Middle frontal gyrus (tissue), 1 donor: ENCODE measurements at regions not wholly inside any gene's neighbourhood (a gene's known extent, or its start where the extent isn't known, plus 50 kb on each side); places are given as distances from the start of the nearest gene placed in this dataset.

ENCODE experiments used
- DNase-seq: peaks from one replicate; pipeline ENCODE4 v3.0.0-alpha.2; 2015; ENCODE audit warnings: low spot score; ENCODE audit errors: extremely low spot score

DNA sequence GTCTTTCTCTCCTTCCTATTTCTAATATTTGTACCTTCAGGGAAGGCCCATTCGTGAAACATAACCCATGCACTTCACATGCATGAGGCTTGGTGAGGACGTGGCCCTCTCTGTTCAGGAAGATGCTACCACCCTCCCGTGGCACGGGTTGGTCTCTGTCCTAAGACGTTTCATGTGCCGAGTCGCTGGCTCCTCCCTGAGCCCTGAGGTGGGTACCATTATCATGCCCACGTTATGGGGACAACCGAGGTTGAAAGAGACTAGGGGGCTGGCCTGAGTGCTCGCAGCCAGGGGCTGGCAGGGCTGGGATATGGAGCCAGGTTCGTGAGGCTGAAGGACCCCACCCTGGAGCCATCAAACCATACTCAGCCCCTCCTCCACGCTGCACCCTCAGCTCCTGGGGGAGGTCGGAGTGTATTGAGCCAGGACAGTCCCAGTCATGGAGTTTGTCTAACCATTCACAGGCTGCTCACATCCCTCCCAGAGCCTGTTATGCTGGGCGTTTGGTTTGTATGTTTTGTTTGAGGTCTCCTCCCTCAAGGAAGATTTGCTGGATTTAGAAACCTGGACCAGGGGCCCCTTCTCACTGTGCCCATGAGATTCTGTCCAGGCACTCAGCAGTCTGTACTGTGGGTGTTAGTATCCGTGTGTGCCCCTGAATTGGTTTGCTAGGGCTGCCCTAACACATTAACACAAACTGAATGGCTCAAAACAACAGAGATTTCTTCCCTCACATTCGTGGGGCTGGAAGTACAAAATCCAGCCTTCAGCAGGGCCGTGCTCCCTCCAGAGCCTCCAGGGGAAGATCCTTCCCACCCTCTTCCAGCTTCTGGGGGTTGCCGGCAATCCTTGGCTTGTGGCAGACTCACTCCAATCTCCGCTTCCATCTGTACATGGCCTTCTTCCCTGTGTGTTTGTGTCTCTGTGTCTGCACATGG, 88.3 kb downstream of the ANKRD60 start:
- DNase-seq: no peak

DNA sequence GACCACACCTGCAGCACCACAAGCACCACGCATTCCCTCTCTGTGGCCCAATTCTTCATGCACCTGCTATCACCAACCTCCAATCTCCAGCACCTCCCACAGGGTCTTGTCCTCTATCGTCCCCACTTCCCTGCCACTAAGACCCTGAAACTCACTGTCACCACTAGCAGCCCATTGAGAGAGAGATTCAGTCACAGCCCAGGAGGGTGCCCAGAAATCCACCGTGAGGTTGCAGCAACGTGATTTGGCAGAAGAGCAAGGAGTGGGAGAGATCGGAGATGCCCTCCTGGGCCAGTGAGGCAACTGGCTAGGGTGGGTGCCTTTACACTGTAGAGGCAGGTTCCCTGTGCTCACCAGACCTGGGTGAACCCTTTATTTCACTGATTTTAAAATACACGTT, 90.1 kb downstream of the ANKRD60 start:
- no peak for DNase-seq

DNA sequence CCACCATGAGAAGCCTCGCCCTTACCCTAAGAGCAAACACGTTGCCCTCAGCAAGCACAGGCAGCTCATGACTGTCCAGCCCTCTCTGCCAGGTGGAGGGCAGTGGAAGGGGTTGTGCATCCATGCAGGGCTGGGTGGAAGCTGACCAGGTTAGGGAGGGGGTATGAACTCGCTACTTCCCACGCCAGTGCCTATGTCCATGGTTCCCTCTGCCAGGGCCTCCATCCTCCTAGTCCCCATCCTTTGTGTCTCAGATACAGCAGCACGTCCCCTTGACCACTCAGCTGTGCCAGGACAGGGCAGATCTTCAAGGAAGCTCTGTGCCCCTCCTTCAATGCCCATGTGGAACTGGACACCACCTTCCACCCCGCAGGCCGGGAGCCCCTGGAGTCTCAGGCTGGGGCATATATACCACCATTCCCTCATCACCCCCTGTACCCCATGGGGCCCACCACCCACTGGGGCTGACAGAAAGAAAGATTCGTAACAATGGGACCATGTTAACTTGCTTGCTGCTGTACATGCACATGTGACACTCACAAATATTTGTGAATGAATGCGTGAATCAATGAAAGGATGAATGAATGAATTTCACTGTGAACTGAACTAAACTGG, 90.7 kb downstream of the ANKRD60 start:
- no peak for DNase-seq

DNA sequence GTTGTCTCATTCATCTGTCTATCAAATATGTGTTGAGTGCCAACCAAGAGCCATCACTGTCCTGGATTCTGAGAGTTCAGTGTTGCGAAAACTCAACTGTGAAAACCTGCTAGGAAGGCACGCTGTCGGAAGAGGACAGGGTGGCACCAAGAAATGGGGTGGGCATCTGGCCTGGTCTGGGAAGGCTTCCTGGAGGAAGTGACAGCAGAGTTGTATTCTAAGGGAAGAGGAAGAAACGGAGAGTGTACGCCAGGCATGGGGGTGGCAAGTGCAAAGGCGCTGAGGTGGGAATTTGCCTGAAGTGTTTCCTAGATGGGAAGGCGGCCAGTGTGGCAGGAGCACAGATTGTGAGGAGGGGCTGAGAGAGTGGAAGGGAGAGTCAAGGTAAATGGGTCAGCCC, 91.2 kb downstream of the ANKRD60 start:
- no peak for DNase-seq

DNA sequence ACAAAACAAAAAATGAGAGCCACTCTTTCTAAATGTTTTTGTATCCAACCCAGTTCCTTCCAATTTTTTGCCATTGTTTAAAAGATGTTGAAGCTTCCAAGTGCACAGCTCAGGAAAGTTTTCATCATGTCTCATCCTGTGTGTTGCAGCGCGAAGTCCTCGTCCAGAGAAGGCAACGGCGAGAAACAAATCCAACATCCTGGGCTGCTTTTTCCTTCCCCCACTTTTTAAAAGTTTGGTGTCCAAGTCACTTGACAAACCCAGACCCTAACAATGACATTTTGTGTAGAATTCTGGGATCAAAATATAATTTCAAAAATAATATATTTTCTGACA, 92.3 kb downstream of the ANKRD60 start:
- DNase-seq: no peak

DNA sequence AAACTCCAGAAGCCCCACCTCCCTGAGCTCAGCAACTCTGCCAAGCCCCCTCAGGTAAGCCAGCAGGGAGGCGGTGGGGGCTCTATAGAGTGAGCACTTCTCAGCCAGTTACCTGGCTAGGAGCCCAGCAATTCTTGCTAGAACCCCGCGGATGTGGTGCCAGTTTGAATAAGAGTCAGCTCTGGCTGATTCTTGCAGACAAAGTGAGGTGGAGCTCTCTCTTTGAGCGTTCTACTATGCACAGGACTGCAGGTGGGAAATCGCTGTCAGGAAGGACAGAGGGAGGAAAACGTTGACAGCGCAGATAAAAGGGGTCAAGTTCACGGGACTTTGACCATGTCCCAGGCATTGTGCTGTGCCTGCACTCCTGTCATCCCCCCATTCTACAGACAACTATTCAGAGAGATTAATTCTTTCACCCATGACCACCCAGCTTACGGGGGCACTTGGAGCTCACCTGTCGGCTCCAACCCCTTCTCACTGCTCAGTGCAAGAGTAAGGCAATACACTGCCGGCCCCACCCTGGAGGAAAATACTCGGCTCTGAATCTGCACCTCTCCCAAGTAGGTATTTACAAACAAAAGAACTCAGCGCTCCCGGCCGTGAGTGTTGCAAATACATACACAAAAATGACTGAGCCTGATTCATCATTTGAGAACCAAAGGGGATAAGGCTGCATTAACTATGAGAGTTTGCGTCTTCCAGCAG, 92.9 kb downstream of the ANKRD60 start:
- DNase-seq: no peak

DNA sequence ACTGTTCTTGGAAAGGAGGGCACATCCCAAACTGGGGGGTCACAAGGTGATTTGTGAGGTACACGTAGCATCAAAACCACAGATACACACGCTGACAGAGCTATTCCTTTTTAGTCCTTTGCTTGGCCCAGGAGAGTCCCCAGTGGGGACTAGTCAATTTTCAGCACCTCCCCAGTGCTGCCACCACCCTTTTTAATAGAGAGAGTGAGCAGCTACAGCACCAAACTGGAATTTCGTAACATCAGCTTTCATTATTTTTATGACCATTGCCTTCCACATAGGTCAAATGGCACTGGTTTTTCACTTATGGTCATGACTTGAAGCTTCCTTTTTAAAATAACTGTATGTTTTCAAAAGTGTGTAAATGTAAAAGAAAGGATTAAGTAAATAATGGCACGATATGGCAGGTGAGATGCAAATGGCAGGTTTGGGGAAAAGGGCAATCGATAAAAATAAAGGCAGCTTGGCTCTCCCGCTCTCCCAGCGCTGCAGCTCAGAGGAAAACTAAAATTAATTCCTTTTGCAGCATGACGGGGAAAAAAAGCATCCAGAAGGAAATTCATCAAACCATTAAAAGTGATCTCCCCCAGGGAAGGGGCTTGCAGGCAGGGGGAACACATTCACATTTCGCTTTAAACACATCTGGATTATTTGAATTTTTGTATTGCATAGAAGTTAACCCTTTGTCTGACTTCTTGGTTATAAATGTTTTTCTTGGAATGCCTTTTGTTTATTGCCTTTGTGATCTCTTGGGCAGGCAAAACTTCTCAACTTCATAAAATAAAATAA, 95.2 kb downstream of the ANKRD60 start:
- DNase-seq: no peak

DNA sequence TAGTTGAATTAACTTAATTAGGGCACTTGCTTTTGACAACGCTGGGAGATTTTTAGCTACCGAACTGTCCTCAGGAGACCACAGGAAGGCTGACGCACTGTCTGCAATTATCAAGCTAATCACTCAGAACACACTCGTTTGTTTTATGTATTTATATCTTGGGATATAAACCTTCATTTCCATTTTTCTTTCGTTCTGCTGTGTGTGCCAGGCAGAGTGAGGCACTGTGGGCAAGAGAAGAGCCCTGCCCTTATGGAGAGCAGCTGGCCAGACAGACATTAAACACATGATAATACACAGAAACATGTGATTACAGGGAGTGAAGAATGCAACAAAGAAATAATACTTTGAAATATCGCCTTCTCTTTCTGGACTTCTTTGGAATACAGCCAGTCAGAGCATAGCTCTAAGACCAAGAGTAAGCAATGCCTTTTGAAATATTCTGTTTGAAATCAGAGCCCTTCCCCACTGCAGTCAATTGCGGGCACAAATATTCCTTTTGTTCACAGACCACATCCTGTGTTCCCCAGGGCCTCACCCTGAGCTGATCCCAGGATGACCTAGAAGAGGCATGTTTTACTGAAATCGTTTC, 96.8 kb downstream of the ANKRD60 start:
- no peak for DNase-seq

DNA sequence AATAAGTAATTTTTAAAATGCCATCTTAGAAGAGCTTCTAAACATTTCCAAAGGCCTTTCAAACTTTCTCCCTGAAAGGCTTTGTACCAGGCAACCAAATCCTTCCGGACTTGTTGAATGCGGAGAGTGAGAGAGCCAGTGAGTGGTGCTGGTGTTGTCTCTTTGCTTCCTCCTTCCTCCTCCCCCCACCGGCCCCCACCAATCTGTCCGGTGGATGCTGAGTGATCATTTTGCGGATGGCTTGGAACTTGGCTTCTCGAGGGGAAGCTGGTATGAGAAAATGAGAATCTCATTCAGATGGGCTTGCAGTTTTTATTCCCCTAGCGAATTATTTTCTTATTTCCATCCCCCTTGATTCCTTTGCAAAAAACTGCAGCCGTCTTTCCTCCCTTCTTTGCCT, 97.3 kb downstream of the ANKRD60 start:
- no peak for DNase-seq

DNA sequence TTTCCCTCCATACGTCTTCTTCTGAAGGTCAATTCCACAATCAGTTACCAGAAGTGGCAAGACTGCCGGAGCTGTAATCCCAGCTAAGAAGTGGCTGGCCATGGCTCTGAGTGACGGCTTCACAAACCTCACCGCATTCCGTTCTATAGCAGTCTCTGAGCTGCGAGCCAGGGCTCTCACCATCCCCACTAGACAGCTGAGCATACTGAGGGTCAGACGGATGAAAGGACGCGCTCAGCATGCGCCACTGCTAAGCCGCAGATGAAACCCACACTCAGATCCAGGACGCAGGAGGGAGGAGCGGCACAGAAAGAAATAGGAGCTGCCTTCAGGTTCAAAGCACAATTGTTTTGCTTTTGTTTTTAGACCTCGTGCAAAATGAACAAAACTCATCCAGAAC, 97.9 kb downstream of the ANKRD60 start:
- DNase-seq: no peak

DNA sequence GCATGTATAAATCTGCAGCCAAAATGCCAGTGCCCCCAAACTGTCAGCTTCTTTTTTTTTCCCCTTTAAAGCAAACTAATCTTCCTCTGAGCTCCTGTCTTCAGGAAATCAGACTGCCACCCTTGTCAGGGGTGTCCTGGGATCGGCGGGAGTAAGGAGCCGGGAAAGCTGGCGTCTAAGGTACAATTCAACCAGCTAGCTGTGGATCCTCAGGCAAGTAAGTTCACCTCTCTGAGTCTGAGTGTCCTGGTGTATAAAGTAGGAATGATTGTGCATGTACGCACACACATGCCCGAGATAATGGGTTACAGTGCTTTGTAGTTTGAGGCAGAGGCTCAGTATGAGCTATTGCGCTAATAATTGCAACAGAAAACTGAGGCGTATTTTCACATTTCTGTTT, 98.3 kb downstream of the ANKRD60 start:
- DNase-seq: no peak

DNA sequence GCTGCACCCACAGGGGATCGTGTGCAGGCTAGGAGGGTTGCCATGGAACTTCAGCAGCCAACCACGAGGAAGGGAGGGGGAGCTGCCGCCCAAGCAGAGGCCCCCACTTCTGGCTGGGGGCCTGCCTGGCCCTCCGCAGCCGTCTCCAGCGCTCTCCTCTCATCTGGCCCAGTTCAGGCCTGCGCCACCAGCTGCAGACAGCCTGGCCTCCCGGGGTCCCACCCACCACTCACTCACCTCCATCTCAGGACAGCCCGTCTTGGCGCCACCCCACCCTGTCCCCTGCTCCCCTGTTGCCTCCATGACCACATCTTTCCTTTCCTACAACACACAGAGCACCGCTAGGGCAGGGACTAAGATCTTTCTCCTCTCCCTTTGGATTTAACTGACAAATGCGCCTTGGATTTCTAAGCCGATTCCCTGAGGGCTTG, 98.7 kb downstream of the ANKRD60 start:
- no peak for DNase-seq

DNA sequence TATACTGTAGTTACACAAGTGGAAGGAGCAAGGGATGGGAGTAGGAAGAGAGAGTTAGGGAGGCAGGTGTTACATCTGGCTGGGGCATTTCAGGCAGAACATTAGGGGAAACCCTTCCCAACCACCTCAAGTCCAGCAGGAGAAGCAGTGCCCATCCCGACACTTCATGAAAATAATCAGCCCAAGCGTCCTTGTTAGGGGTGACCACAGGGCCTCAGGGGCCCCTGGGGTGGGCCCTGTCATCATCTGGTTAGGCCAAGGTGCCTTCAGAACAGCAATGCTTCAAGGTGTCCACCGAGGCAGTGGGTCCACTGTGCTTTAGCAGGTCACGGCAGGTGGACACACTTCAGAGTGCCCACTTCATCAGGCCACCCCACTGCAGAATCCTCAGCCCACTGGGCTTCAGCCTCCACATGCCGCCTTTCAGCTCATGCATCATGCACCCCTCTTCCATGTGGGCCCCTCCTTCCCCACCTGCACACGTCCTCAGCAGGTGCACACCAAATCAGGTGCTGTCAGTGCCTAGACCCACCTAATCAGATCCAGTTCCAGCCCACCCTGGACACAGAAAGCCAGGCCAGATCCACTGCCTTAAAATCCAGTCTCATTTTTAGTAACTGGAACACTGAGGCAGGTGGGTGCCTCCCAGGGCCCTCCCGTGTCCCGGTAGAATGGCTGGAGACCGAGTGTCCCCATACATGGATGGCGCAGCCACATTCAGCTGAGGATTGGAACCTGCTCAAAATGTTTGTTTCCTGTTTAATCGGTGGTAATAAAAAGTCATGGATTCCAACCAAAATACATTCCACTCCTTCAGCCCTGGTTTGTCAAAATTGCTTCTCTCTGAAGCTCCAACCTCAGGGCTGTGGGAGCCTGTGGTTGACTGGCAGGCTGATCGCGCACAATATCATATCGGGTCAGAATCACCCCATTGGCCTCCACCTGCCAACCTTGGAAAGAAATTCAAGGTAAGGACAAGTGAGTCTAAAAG, 99.5 kb downstream of the ANKRD60 start:
- DNase-seq: no peak

DNA sequence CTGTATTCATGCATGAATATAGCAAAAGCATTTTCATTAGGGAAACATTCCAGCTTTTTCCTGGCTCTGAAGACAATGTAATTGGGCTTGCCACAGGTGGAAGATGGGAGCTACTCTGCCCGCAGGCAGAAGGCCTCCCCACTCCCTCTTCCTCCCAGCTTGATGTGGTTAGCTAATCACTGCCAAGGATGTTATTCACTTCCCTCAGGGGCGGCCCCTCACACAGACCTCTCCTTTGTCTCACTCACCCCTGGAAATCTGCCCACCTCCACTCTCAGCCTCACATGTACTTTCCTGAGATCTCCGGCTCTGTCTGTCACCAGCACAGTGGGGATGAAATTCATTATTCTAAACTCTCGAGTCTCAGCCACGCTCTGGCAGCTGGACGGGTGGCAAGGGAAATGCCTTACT, 100.7 kb downstream of the ANKRD60 start:
- DNase-seq: no peak

DNA sequence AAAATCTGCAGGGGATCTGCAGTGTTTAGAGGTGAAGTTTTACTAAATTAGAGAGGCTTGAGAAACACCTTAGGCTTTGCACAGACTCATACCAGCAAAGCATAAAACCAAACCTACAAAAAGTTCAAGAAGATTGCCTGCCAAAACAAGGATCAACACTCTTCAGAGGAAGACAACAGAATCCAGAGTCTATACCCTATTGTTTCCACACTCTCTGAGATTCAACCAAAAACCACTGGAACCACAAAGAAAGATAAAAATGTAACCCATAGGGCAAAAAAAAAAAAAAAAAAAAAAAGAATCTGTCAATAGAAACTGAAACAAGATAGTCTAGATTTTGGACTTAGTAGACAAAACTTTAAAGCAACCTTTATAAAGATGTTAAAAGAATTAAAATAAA, 102.7 kb downstream of the ANKRD60 start:
- DNase-seq: no peak

DNA sequence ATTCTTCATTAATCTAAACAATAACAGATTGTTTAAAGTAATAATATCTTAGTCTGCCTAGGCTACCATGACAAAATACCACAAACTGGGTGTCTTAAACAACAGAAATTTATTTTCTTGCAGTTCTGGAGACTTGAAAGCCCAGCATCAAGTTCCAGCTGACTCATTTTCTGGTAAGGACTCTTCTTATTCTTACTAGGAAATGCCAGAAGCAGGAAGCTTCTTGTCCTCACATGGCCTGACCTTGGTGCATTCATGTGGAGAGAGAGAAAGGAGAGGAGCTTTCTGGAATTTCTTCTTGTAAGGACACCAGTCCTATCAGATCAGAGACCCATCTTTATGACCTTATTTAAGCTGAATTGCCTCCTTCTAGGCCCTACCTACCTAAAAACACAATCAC, 110.5 kb downstream of the ANKRD60 start:
- DNase-seq: no peak

DNA sequence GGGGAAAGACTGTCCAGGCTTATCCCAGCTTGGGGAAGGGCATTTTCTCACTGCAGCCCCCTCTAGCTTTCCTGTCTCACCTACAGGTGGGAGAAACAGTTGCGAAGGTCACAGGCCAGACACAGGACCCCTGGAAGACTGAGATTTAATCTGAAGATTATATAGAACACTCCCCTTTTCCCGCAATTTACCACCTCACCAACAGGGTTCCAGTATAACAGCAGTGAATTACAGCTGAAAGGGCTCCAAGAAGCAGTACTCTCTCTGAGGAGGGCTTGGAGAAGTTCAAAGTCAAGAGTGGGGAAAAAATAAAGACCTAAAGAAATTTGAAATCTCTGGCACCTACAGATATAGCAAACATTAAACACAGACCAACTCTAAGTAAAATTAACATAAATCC, 111.9 kb downstream of the ANKRD60 start:
- DNase-seq: no peak

DNA sequence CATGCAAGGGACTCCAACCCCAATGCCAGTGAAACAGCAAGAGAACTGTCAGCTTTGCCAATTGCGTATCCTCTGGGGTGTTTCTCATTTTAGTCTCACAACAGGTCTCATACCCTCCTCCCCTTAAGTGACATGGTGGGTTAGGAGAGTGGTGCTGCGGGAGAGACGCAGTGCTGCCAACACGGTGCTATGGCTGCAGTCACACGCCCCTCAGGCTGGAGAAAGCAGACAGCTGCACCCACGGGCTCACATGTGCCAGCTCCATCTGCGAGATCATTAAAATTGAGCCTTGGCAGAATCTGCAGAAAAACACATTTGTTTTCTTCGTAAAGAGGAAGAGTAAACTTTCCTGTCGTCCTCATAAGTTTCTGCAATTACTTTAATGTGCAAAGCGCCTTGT, 114.7 kb downstream of the ANKRD60 start:
- no peak for DNase-seq

DNA sequence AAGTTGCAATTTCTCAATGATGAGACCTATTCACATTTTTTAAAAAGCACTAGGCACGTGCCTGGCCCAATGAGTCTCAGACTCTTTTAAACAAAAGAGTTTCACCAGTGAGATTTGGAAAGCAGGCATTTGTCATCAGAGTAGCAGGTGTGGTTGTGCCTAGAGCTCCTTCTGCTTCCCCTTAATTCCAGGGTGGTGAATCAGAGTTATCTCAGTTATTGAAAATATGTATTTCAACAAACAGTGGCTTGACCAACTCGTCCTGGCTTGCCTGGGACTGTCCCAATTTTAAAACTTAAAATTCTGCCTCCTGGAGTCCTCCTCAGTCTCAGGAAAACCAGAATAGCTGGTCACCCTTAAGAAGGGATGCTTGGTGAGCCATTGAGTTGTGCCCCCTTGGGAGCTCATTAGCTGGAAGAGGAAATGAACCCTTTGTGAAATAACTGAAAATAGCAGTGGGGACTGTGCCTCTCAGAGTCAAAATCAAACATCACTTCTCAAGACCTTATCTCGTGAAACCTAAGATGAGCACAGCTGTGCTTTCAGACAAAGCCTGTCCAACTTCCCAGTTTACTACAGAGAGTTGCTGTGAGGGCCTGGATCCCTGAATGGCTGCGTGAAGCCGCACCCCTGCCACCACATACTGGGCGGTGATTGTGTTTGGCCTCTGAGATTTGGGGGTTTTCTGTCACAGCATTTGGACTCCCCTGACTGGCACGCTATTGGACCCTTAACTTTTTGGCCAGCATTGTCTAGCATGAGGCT, 116.3 kb downstream of the ANKRD60 start:
- DNase-seq: no peak
